HL-60 (cell line): ENCODE measurements at regions not wholly inside any gene's neighbourhood (a gene's known extent, or its start where the extent isn't known, plus 50 kb on each side); places are given as distances from the start of the nearest gene placed in this dataset.

Source experiments
- DNase-seq, 2 experiments: peaks; one replicate each; pipeline ENCODE4 v3.0.0-alpha.2; 2010 to 2020; ENCODE audit warnings: low read depth in 1 of 2, low spot score in 1 of 2
- H3K27ac ChIP-seq: fragments of 250-450 bp; sonication (Bioruptor Pico); replicated peaks from 2 replicates; pipeline ENCODE4 v1.5.1; 2020; ENCODE audit warnings: mild to moderate bottlenecking, moderate library complexity
- H3K27me3 ChIP-seq: fragments of 250-450 bp; sonication (Bioruptor Pico); 2 replicates; pipeline ENCODE4 v1.5.1; 2021; ENCODE audit warnings: mild to moderate bottlenecking, moderate library complexity; ENCODE audit not compliant: insufficient read depth, poor library complexity, severe bottlenecking
- H3K4me3 ChIP-seq: replicated peaks from 2 replicates; pipeline ENCODE4 v1.5.1; 2011; ENCODE audit warnings: mild to moderate bottlenecking, control low read depth, low read length; ENCODE audit not compliant: insufficient read depth
- CTCF ChIP-seq: IDR thresholded peaks from one replicate; pipeline ENCODE4 v1.5.1; 2011; ENCODE audit warnings: low read length, control low read depth, inconsistent platforms; ENCODE audit not compliant: insufficient read depth
- GABPA ChIP-seq: IDR thresholded peaks from 2 replicates; pipeline ENCODE4 v1.6.1; 2012; ENCODE audit warnings: low read depth
- POLR2AphosphoS5 ChIP-seq: IDR thresholded peaks from 2 replicates; pipeline ENCODE4 v1.6.1; 2012; ENCODE audit warnings: low read depth
- REST ChIP-seq: IDR thresholded peaks from 2 replicates; pipeline ENCODE4 v1.6.1; 2012; ENCODE audit warnings: low read depth; ENCODE audit not compliant: insufficient replicate concordance
- SPI1 ChIP-seq: IDR thresholded peaks from 2 replicates; pipeline ENCODE4 v1.6.1; 2012; ENCODE audit warnings: low read depth, mild to moderate bottlenecking, borderline replicate concordance

GRCh38 chr5:143886651-143887638 lies 75.0 kb downstream of the HMHB1 start:
- Histone ChIP-seq H3K27ac (no peak overlapping the region), H3K27me3 (no peaks in the 10 kb centered on the region), H3K4me3 (no peak overlapping the region)
- TF ChIP-seq REST, result no peak
- TF ChIP-seq POLR2AphosphoS5, result no peak
- TF ChIP-seq SPI1, result no peak
- no peak for TF ChIP-seq GABPA
- no peak for TF ChIP-seq CTCF
- DNase-seq, result peak in 1 of 2 experiments; percentile 4

- TF ChIP-seq REST (no peak), POLR2AphosphoS5 (no peak), SPI1 (no peak), GABPA (no peak), CTCF (no peak)
- Histone ChIP-seq H3K4me3 (no peak overlapping the region), H3K27ac (no peak overlapping the region), H3K27me3 (no peaks in the 10 kb centered on the region)
- no peak for DNase-seq
Observed at GRCh38 chr5:143887903-143888665, 76.1 kb downstream of the HMHB1 start.

- Histone ChIP-seq H3K27ac (no peak overlapping the region), H3K4me3 (no peak overlapping the region), H3K27me3 (no peaks in the 10 kb centered on the region)
- no peak for DNase-seq
- no peak for TF ChIP-seq REST
- no peak for TF ChIP-seq SPI1
- TF ChIP-seq POLR2AphosphoS5, result no peak
- TF ChIP-seq GABPA, result no peak
- no peak for TF ChIP-seq CTCF
Observed at GRCh38 chr5:143888912-143889311, 77.0 kb downstream of the HMHB1 start.
